ENCODE measurements at regions not wholly inside any gene's neighbourhood (a gene's known extent, or its start where the extent isn't known, plus 50 kb on each side); places are given as distances from the start of the nearest gene placed in this dataset.

DNA sequence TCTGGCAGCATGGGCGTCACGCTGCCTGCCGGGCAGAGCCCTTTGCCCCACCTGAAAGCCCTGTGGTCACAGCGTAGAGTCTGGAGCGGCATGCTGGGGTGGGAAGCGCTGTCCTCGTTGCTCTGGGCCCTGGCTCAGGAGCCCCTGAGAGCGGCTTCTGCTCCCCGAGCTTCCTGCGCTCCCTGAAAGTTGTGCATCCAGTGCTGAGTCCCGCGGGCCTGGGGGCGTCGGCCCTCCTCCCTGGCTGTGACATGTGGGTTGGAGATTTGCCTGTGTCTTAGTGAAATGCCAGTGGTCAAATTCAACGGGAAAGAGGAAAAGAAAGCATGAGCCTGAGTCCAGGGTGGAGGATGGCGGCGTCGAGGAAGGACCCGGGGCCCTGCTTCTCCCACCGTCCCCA is 1208.0 kb downstream of the BRD1 start:
- no peak for DNase-seq (ENCODE audit: low read depth in 2 of 2)

GRCh38 chr22:48618326-48618725 is 1209.3 kb downstream of the BRD1 start:
- DNase-seq (ENCODE audit: low read depth in 2 of 2): no peak

DNA sequence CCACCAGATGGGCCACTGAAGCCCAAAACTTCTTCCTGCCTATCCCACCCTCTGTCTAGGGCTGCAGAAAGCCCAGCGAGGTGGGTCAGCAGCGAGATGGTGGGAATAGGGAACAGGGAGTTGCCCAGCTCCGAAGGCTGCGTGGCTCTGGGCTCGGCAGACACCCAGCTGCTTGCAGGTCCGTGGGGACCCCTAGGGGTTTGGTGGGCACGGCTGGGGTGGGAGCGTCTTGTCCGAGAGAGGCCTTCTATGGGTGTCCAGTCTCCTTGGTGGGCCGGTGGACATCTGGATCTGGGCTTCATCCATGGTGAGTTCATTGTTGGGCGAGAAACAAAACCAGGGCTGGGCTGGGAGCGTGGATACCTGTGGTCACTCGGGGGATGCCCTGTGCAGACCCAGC is 1211.0 kb downstream of the BRD1 start:
- DNase-seq (ENCODE audit: low read depth in 2 of 2): no peak

- DNase-seq (ENCODE audit: low read depth in 2 of 2): no peak
Observed at GRCh38 chr22:48615171-48616008, 1212.3 kb downstream of the BRD1 start.

GRCh38 chr22:48613566-48614200 is 1214.0 kb downstream of the BRD1 start:
- no peak for DNase-seq (ENCODE audit: low read depth in 2 of 2)

- DNase-seq (ENCODE audit: low read depth in 2 of 2): no peak
Observed at GRCh38 chr22:48612077-48612995, 1215.3 kb downstream of the BRD1 start.

GRCh38 chr22:48609279-48609865 is 1218.3 kb downstream of the BRD1 start:
- DNase-seq (ENCODE audit: low read depth in 2 of 2): no peak

DNA sequence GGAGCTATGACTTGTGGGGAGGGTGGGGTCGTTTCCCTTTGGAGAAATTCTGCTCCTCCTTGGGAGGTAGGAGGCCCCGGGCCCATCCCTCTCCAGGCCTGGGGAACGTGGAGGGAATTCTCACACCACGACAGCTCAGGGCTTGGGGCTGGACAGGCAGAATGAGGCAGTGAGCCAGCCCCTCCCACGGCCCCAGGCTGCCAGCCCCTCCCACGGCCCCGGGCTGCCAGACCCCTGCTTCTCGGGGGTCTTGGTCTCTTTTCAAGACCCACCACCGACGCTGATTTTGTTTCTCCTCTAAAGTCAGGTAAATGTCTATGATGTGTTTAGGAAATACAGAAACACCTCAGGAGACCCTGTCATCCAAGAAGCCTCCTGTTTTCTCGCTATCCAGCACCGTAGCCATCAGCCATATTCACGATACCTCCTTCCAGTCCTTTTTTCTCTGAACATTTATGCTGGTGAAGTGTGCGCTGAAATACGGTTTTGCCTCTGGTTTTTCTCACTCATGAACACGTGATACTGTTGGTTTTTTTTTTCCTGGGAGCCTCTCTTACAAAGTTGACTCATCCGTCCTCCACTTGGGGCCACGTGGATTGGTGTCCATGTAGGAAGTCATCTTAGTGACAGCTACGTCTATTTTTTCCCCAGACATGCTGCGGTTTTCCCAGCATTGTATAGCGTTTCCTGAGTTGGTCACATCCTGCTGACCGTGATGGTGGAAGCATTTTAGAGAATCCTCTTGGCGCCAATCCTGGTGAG is 1219.6 kb downstream of the BRD1 start:
- DNase-seq (ENCODE audit: low read depth in 2 of 2): peak; percentile 12 to 40

DNA sequence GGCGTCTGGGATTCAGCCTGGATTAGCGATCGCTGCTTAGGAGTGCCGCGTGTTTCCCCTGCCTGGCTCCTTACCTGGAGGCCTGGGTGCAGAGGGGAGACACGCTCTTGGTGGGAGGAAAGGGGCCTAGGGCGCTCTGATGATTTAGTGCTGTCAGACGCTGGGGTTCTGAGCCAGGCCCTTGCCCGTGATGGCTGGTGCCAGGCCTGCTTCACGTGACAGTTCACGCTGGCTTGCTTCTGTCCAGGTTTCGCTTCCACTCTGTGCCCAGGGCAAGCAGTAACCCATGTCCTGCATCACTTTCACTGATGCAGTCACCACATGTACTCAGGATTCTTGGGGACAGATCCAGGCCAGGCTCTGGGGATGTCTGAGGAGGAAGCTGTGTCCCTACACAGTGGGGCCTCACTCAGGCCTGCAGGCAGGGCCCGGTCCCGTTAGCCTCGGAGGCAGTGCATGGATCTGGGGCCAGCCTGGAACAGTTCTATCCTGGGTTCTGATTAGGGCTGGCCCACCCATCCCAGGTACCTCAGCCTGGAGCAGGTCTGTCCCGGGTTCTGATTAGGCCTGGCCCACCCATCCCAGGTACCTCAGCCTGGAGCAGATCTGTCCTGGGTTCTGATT is 1220.9 kb downstream of the BRD1 start:
- no peak for DNase-seq (ENCODE audit: low read depth in 2 of 2)

- DNase-seq (ENCODE audit: low read depth in 2 of 2): no peak
Observed at GRCh38 chr22:48605856-48606481, 1221.7 kb downstream of the BRD1 start.

- no peak for DNase-seq (ENCODE audit: low read depth in 2 of 2)
Observed at GRCh38 chr22:48605125-48605524, 1222.5 kb downstream of the BRD1 start.

DNA sequence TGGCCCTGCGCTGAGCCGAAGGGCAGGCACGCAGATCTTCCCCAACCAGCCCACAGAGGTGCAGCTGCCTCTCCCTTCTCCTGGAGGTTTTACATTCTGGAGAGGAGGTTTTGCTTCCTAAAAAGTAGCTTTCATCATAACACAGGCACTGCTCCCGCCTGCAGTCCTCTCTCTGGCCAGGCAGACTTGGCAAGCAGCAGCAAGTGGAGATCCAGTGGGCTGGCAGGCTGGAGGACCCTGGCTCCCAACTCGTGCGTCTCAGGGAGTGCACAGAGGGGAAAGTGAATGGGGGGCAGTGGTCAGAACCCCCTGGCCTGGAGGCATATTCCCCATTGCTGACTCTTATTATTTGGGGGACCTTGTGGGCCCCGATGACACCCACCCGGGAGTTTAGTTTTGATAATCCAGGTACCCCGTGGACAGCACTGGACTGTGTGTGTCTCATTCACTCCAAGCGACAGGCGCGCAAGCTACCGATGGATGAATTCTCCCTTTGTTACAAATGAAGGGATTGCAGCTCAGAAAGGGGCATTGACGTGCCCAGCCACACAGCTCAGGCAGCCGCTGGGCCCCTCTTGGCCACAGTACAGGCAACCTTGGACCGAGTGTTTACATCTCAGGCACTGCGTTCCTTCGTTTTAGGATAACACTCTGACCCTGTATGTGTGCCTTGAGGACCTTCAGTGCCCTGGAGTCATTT is 1223.9 kb downstream of the BRD1 start:
- no peak for DNase-seq (ENCODE audit: low read depth in 2 of 2)

- DNase-seq (ENCODE audit: low read depth in 2 of 2): no peak
Observed at GRCh38 chr22:48602805-48603518, 1224.7 kb downstream of the BRD1 start.

DNA sequence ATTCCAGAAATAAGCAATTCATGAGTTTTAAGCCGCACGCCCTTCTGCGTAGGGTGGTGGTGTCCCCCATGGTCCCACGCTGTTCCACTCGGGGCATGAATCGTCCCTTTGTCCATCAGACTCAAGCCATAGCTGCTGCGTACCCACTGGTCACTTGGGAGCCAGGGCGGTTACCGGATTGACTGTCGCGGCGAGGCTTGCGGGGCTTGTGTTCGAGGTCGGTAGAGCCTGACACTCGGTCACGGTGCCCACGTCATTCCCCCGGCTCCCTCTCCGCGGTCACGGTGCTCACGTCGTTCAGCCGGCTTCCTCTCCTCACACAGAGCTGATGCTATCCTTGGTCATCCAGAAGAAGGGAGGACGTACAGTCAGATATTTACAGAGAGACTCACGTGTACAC is 1227.0 kb downstream of the BRD1 start:
- DNase-seq (ENCODE audit: low read depth in 2 of 2): no peak

DNA sequence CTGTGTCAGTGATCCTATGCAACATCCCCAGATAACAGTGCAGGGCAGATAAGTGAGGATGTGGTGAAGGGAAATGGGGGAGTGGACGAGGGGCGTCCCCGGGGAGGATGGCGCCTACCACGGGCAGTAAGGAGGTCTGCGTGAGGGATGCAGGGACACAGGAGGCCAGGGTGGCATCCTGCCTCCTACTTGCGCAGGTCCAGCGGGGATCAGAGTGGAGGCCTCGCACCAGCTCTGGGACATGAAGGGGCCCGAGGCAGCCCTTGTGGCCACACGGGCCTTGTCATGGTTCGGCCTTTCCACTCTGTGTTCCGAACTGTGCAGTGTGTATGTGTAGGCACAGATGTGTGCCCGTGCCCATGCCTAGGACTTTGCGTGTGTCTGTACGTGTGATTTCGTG is 1227.5 kb downstream of the BRD1 start:
- no peak for DNase-seq (ENCODE audit: low read depth in 2 of 2)

GRCh38 chr22:48599346-48599745 is 1228.3 kb downstream of the BRD1 start:
- DNase-seq (ENCODE audit: low read depth in 2 of 2): no peak

DNA sequence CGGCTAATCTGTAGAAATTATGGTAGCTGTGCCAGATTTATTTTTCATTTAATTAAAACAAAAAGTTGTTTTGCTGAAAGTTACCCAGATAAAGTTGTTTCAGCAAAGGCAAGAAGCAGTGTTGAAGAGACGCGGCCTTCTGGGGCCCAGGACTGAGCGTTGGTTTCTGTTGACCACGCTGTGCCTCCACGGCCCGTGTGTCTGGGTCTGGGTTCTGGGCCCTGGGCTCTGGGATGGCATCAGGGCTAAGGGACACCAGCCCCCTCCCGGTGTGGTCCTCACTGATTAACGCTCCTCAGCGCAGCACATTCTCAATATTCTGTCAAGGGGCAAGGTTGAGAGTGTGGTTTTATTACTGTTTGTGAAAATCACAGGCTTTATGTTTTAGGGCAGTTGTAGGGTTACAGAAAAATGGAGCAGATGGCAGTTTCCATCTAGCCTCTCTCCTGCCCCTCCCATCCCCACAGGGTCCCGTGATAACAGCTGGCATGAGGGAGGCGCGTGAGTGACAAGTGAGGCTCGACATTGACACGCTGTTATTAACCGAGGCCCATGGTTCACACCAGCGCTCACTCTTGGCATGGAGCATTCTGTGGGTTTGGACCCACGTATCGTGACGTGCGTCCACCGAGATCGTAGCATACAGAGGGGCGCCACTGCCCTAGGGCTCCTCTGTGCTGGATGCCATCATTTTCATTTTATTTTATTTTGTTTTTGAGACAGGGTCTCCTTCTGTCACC is 1231.4 kb downstream of the BRD1 start:
- DNase-seq (ENCODE audit: low read depth in 2 of 2): no peak

GRCh38 chr22:48595511-48595905 is 1232.2 kb downstream of the BRD1 start:
- no peak for DNase-seq (ENCODE audit: low read depth in 2 of 2)
